HG03558 (cell line): ENCODE measurements at regions not wholly inside any gene's neighbourhood (a gene's known extent, or its start where the extent isn't known, plus 50 kb on each side); places are given as distances from the start of the nearest gene placed in this dataset.
"Not testable (repeated sequence)": the region's sequence is repeated elsewhere in the genome, so short reads cannot be mapped to it uniquely, and the experiment has no call there.

Experiments used
- ATAC-seq: cut with Tn5 transposase; IDR thresholded peaks from one replicate; pipeline ENCODE4 v1.9.1; 2021; ENCODE audit warnings: moderate number of reproducible peaks; ENCODE audit not compliant: unreplicated experiment; ENCODE audit errors: extremely low read depth

- ATAC-seq, result peak; percentile 64
Observed at GRCh38 chr6:27146706-27147505, 100.6 kb upstream of the PRSS16 start.

GRCh38 chr6:27148404-27148795, 99.1 kb upstream of the PRSS16 start:
- ATAC-seq, result no peak

DNA sequence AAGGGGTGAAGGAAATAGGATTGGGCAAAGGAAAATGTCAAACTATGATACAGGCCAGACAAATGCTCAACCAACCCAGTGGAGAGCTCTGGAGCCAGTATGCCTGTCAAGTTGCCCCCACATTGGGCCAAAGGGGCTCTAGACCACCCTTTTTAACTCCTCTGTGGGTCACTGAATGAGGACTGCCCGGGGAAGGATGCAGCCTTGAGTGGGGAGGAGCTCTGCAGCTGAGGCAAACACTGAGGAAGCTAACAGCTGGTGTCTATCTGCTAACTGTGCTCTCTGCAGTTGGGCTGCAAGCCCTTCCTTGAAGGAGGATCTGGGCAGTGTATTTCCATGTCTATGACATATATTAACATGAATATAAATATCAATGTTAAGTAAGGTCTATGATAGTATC, 98.4 kb upstream of the PRSS16 start:
- ATAC-seq, result no peak

GRCh38 chr6:27154696-27155095, 92.8 kb upstream of the PRSS16 start:
- ATAC-seq, result no peak

GRCh38 chr6:27156874-27157458, 90.5 kb upstream of the PRSS16 start:
- no peak for ATAC-seq

- ATAC-seq, result no peak
Observed at GRCh38 chr6:27157459-27158315, 89.8 kb upstream of the PRSS16 start.

DNA sequence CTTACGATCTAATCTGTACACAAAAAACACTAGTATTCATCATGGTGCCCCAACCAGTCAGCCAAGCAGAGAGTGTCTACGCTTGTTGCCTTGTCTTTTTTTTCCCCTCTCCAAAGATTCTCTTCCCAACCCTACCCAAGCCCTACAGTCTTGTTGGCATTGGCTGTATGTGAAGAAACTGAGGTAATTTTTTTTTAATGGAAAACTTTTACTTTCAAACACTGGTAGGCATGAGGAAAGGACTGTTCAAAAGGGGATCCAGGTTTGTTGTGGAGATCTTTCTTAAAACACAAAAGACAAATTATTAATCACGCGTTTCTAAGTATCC, 89.2 kb upstream of the PRSS16 start:
- ATAC-seq, result no peak

DNA sequence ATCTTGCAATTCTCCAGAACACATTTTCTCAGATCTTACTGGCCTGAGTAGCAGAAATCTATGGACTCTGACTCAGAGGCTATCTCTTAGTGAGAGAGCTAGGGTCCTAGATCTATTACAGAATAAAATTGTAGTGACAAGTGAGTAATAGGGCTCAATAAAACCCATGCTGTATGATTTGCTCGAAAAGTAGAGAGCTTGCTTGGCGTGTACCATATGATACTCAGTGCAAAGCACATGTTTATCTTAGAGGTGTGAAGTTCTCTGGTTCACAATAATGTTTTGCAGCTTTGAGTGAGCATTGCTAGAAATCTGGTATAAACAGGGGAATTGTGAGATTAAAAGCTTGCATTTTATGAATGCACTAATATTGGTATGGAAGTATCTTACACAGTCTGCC, 87.8 kb upstream of the PRSS16 start:
- no peak for ATAC-seq

DNA sequence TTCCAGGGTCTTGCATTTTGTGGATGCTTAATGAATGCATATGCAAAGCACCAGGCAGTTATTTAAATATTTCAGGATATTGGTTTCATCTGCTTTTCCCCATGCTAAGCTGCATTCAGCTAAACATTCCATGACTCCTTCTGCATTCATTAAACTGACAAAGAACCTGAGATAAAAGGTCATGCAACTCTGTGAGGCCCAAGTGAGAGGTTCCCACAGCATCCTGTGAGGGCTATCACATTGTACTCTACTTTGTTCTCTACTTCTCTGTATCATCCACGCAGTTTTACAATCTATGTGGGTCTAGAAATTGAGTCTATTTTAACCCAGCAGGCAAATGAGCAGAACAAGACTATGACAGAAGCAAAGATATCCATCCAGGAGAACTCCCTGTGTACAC, 86.4 kb upstream of the PRSS16 start:
- no peak for ATAC-seq

DNA sequence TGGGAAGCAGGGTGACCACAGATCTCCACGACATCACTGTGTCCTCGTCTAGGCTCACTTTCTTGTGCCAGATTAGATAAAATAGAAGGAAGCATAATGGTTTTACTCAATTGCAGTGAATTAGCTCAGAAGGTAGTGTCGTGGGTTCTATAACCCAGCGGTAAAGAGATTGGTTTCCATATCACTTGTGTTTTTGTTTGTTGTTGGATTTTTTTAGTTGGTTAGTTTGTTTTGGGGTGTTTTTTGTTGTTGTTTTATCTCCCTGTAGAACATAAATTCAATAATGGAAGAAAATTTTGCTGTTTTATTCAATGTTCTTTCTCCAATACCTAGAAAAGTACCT, 85.9 kb upstream of the PRSS16 start:
- ATAC-seq, result no peak

DNA sequence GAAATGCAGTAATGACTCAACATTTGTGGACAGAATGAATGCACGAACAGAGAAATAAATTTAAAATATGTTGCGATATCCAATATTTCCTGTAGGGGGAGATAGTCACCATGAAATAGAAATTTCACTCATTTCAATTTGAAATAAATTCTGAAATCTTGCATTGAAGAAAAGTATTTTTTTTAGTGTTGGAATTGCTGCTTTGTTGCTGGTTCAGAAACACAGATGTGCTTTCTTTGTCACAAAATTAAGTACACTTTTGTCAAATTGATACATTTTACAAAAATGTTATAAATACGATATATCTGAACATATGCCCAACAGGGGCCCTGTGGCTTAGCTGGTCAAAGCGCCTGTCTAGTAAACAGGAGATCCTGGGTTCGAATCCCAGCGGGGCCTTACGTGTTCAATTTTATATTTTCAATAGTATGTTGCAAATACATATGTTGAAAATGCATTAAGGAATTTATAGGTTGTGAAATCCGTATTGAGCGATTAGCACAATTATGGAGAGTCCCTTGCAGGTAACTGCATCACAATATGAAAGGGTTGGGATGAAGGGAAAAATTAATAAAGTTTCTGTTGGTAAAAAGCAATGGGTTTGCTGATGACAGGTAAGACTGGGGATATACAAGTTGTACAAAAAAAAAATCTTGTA, 85.4 kb upstream of the PRSS16 start:
- no peak for ATAC-seq

GRCh38 chr6:27163834-27164233, 83.7 kb upstream of the PRSS16 start:
- ATAC-seq, result no peak

- no peak for ATAC-seq
Observed at GRCh38 chr6:27168108-27168507, 79.4 kb upstream of the PRSS16 start.

GRCh38 chr6:27168586-27169443, 78.7 kb upstream of the PRSS16 start:
- no peak for ATAC-seq

DNA sequence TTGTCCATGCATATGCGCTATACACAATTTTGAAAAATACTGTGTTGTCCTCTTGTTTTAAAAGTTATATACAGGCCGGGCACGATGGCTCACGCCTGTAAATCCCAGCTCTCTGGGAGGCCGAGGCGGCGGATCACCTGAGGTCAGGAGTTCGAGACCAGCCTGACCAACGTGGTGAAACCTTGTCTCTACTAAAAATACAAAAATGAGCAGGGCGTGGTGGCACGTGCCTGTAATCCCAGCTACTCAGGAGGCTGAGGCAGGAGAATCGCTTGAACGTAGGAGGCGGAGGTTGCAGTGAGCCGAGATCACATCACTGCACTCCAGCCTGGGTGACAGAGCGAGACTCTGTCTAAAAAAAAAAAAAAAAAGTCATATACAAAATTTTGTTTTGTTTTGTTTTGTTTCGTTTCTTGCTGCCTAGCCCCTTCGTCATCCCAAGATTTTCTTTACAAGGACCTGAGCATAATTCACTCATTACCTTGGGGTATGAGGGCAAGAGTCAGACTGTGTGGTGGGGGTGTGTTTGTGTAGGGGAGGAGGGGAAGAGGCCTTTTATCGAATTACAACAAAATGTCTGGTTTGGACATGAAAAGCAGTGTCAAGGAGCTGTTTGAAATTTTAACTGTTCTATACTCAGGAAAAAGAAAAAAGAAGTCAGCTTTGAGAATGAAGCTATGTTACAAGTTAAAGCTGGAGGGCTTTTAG, 74.8 kb upstream of the PRSS16 start:
- not testable (repeated sequence) for ATAC-seq

DNA sequence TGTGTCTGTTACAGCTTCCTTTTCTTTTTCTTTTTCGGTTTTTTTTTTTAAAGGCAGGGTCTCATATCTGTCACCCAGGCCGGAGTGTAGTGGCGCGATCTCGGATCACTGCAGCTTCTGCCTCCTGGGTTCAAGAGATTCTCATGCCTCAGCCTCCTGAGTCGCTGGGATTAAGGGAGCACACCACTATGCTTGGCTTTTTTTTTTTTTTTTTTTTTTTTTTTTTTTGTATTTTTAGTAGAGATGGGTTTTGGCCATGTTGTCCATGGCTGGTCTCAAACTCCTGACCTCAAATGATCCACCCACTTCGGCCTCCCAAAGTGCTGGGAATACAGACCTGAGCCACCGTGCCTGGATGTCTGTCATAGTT, 74.3 kb upstream of the PRSS16 start:
- ATAC-seq, result not testable (repeated sequence)

DNA sequence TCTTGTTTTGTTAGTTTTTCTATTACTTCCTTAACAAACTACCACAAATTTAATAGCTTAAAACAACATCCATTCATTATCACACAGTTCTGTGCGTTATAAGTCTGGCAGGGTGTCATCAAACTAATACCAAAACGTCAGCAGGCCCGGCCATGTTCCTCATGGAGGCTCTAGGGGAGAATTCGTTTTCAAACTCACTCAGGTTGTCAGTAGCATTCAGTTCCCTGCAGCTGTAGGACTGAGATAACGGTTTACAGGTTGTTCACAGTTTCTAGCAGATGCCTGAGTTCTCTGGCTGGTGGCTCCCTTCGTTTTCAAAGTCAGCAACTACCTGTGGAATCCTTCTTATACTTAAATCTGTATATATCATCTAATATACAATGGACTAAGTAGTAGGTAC, 72.5 kb upstream of the PRSS16 start:
- ATAC-seq, result no peak

DNA sequence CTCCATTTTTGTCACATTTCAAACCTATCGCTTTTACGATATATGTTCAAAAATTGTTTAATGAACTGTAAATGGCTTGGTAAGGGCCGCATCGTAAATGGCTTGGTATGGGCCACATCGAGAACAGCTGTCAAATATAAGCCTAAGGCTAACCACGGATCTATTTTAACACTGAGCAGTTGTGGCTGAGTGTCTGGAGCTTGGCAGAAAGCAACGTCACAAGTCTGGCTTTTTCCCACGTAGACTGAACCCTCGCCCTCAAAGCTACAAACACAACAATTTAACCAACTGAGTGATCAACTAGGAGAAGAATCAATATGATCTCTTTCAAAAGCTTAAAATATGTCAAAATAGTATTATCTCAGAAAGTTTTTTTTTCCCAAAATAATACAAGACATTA, 71.4 kb upstream of the PRSS16 start:
- ATAC-seq, result no peak
